HEK293 (cell line): ENCODE measurements at regions not wholly inside any gene's neighbourhood (a gene's known extent, or its start where the extent isn't known, plus 50 kb on each side); places are given as distances from the start of the nearest gene placed in this dataset.

ENCODE experiments used
- CTCF ChIA-PET: fragments of 350-600 bp; formaldehyde crosslinking; extraction: SDS; loops from one replicate; lab custom pipeline; 2021; ENCODE audit warnings: antibody characterized with exemption; lab: Yijun Ruan, JAX
- POLR2A ChIA-PET: fragments of 300-600 bp; formaldehyde crosslinking; extraction: SDS; loops from one replicate; lab custom pipeline; 2020; ENCODE audit warnings: antibody characterized with exemption, inconsistent platforms; lab: Yijun Ruan, JAX
- H3K27ac ChIP-seq: fragments of 200-500 bp; sonication (Bioruptor generic); 2 replicates; pipeline ENCODE4 v1.5.1; 2014; ENCODE audit warnings: low read depth, low read length, control low read depth, inconsistent platforms; ENCODE audit errors: extremely low read depth
- H3K36me3 ChIP-seq, 2 experiments: fragments of 200-500 bp in 1 of 2; sonication (Bioruptor generic) in 1 of 2; 1 replicate in 1 of 2; 2 replicates in 1 of 2; pipeline ENCODE4 v1.5.1; 2014 to 2017; ENCODE audit warnings: inconsistent platforms in 2 of 2, low read length in 2 of 2; ENCODE audit not compliant: control insufficient read depth in 2 of 2, insufficient read depth in 1 of 2
- H3K4me1 ChIP-seq: fragments of 200-500 bp; sonication (Bioruptor generic); 2 replicates; pipeline ENCODE4 v1.5.1; 2014; ENCODE audit warnings: mild to moderate bottlenecking, low read length, inconsistent platforms; ENCODE audit not compliant: control insufficient read depth, insufficient read depth
- H3K4me3 ChIP-seq: 2 replicates; pipeline ENCODE4 v1.5.1; 2011; ENCODE audit warnings: low read depth, mild to moderate bottlenecking, control low read depth, low read length, moderate library complexity
- H3K9me3 ChIP-seq: fragments of 200-500 bp; sonication (Bioruptor generic); 2 replicates; pipeline ENCODE4 v1.5.1; 2014; ENCODE audit warnings: low read depth, low read length, inconsistent platforms; ENCODE audit not compliant: control insufficient read depth, insufficient read depth
- FEZF1 ChIP-seq: fragments of 450-650 bp; formaldehyde crosslinking; IDR thresholded peaks from 2 replicates; pipeline ENCODE4 v1.5.1; 2016; ENCODE audit warnings: missing biosample characterization, missing genetic modification characterization
- KLF17 ChIP-seq: fragments of 450-650 bp; formaldehyde crosslinking; IDR thresholded peaks from 2 replicates; pipeline ENCODE4 v1.5.1; 2016; ENCODE audit warnings: missing biosample characterization, missing genetic modification characterization
- MYNN ChIP-seq: fragments of 450-650 bp; formaldehyde crosslinking; IDR thresholded peaks from 2 replicates; pipeline ENCODE4 v1.5.1; 2016; ENCODE audit warnings: missing biosample characterization, missing genetic modification characterization, borderline replicate concordance
- PBX3 ChIP-seq: sonication (generic); formaldehyde crosslinking; IDR thresholded peaks from 2 replicates; pipeline ENCODE4 v1.8.1; 2022; ENCODE audit warnings: mild to moderate bottlenecking, moderate library complexity, missing genetic modification reagents
- PRDM4 ChIP-seq: fragments of 450-650 bp; formaldehyde crosslinking; IDR thresholded peaks from 2 replicates; pipeline ENCODE4 v1.5.1; 2017; ENCODE audit warnings: missing biosample characterization, missing genetic modification characterization
- SCRT1 ChIP-seq: fragments of 450-650 bp; formaldehyde crosslinking; IDR thresholded peaks from 2 replicates; pipeline ENCODE4 v1.5.1; 2016; ENCODE audit warnings: missing biosample characterization, missing genetic modification characterization, borderline replicate concordance
- ZBTB20 ChIP-seq: fragments of 450-650 bp; formaldehyde crosslinking; IDR thresholded peaks from 2 replicates; pipeline ENCODE4 v1.5.1; 2016; ENCODE audit warnings: missing biosample characterization, missing genetic modification characterization
- ZBTB21 ChIP-seq: fragments of 450-650 bp; formaldehyde crosslinking; IDR thresholded peaks from 2 replicates; pipeline ENCODE4 v1.5.1; 2017; ENCODE audit warnings: missing biosample characterization, missing genetic modification characterization
- ZBTB49 ChIP-seq: fragments of 450-650 bp; formaldehyde crosslinking; IDR thresholded peaks from 2 replicates; pipeline ENCODE4 v1.5.1; 2016; ENCODE audit warnings: missing biosample characterization, missing genetic modification characterization, low read depth
- ZNF10 ChIP-seq: fragments of 450-650 bp; formaldehyde crosslinking; IDR thresholded peaks from 2 replicates; pipeline ENCODE4 v1.5.1; 2017; ENCODE audit warnings: missing biosample characterization, missing genetic modification characterization
- ZNF114 ChIP-seq: fragments of 450-650 bp; formaldehyde crosslinking; IDR thresholded peaks from 2 replicates; pipeline ENCODE4 v1.5.0; 2017; ENCODE audit warnings: missing biosample characterization, missing genetic modification characterization
- ZNF138 ChIP-seq: fragments of 450-650 bp; formaldehyde crosslinking; IDR thresholded peaks from 2 replicates; pipeline ENCODE4 v1.5.1; 2016; ENCODE audit warnings: missing biosample characterization, missing genetic modification characterization, borderline replicate concordance
- ZNF26 ChIP-seq: fragments of 450-650 bp; formaldehyde crosslinking; IDR thresholded peaks from 2 replicates; pipeline ENCODE4 v1.5.1; 2016; ENCODE audit warnings: missing biosample characterization, missing genetic modification characterization
- ZNF510 ChIP-seq: fragments of 450-650 bp; formaldehyde crosslinking; IDR thresholded peaks from 2 replicates; pipeline ENCODE4 v1.5.1; 2018; ENCODE audit warnings: mild to moderate bottlenecking, missing genetic modification characterization, missing biosample characterization; ENCODE audit not compliant: insufficient replicate concordance
- ZNF514 ChIP-seq: fragments of 450-650 bp; formaldehyde crosslinking; IDR thresholded peaks from 2 replicates; pipeline ENCODE4 v1.5.1; 2016; ENCODE audit warnings: missing biosample characterization, missing genetic modification characterization
- ZNF548 ChIP-seq: fragments of 450-650 bp; formaldehyde crosslinking; IDR thresholded peaks from 2 replicates; pipeline ENCODE4 v1.5.1; 2016; ENCODE audit warnings: missing biosample characterization, missing genetic modification characterization
- ZNF561 ChIP-seq: fragments of 450-650 bp; IDR thresholded peaks from 2 replicates; pipeline ENCODE4 v1.5.1; 2018; ENCODE audit warnings: missing biosample characterization, missing genetic modification characterization, borderline replicate concordance
- ZNF629 ChIP-seq: fragments of 450-650 bp; formaldehyde crosslinking; IDR thresholded peaks from 2 replicates; pipeline ENCODE4 v1.5.1; 2017; ENCODE audit warnings: missing biosample characterization, missing genetic modification characterization
- ZNF701 ChIP-seq: fragments of 450-650 bp; formaldehyde crosslinking; IDR thresholded peaks from 2 replicates; pipeline ENCODE4 v1.5.1; 2016; ENCODE audit warnings: missing biosample characterization, missing genetic modification characterization
- ZSCAN18 ChIP-seq: fragments of 450-650 bp; formaldehyde crosslinking; IDR thresholded peaks from 2 replicates; pipeline ENCODE4 v1.5.1; 2016; ENCODE audit warnings: missing biosample characterization, missing genetic modification characterization

GRCh38 chr10:91340613-91341362, 69.4 kb upstream of the HECTD2 start:
- Histone ChIP-seq H3K27ac (no peak overlapping the region; the same call in 1 of the 2 replicates), H3K4me1 (peaks cover 2% of the 10 kb centered on the region; the same call in 1 of the 2 replicates), H3K36me3 (no peaks in the 10 kb centered on the region), H3K9me3 (no peaks in the 10 kb centered on the region), H3K4me3 (no peak overlapping the region)
- POLR2A ChIA-PET = no interaction called here
- 0 out of 2 replicates have a peak, but pooled peaks have one; percentile 27 for TF ChIP-seq ZBTB20
- no peak for TF ChIP-seq KLF17
- CTCF ChIA-PET = interaction anchor here (1.0 to 3.3 kb wide), 2 partner anchors 43 to 90 kb away, joined by 7 to 12 read pairs; no protein-coding TSS in a partner anchor

- CTCF ChIA-PET = interaction anchor here (3.3 kb wide), 1 partner anchor 44 kb away, joined by 12 read pairs; no protein-coding TSS in a partner anchor
- no peak for TF ChIP-seq ZNF138 (tag by site-specific recombination)
- no peak for TF ChIP-seq ZNF514 (tag by site-specific recombination)
- TF ChIP-seq ZSCAN18 (tag by site-specific recombination) = no peak
- no peak for TF ChIP-seq FEZF1 (tag by site-specific recombination)
- TF ChIP-seq ZNF114 = no peak
- TF ChIP-seq, all 188 proteins: peak for 0
- Histone ChIP-seq H3K27ac (no peak overlapping the region), H3K36me3 (no peaks in the 10 kb centered on the region), H3K4me1 (peaks cover 2% of the 10 kb centered on the region; the same call in 1 of the 2 replicates), H3K9me3 (no peaks in the 10 kb centered on the region), H3K4me3 (no peak overlapping the region)
- POLR2A ChIA-PET = no interaction called here
Observed at GRCh38 chr10:91341686-91342085, 68.5 kb upstream of the HECTD2 start.

GRCh38 chr10:91343010-91343409, 67.1 kb upstream of the HECTD2 start:
- ChIA-PET CTCF (interaction anchor here (1.0 to 1.4 kb wide), 2 partner anchors 26 to 46 kb away, joined by 4 to 6 read pairs; no protein-coding TSS in a partner anchor), POLR2A (no interaction called here)
- Histone ChIP-seq H3K36me3 (no peaks in the 10 kb centered on the region), H3K4me3 (no peak overlapping the region), H3K27ac (no peak overlapping the region), H3K9me3 (no peaks in the 10 kb centered on the region), H3K4me1 (peaks cover 2% of the 10 kb centered on the region; the same call in 1 of the 2 replicates)
- TF ChIP-seq PBX3 = no peak
- no peak for TF ChIP-seq ZNF510 (tag by site-specific recombination)
- no peak for TF ChIP-seq ZBTB21 (tag by site-specific recombination)
- no peak for TF ChIP-seq ZNF561 (tag by site-specific recombination)
- no peak for TF ChIP-seq PRDM4 (tag by site-specific recombination)
- TF ChIP-seq ZBTB49 (tag by site-specific recombination) = no peak
- no peak for TF ChIP-seq ZNF701 (tag by site-specific recombination)
- no peak for TF ChIP-seq MYNN (tag by site-specific recombination)
- no peak for TF ChIP-seq ZNF10 (tag by site-specific recombination)
- TF ChIP-seq ZNF629 (tag by site-specific recombination) = no peak
- TF ChIP-seq ZNF548 (tag by site-specific recombination) = no peak
- TF ChIP-seq ZNF26 = no peak
- no peak for TF ChIP-seq SCRT1 (tag by site-specific recombination)
